Liver (tissue), 8 donors: ENCODE measurements at regions not wholly inside any gene's neighbourhood (a gene's known extent, or its start where the extent isn't known, plus 50 kb on each side); places are given as distances from the start of the nearest gene placed in this dataset.

Experiments used
- DNase-seq: peaks from one replicate; pipeline ENCODE4 v3.0.0-alpha.2; 2017; ENCODE audit warnings: low spot score
- H3K27ac ChIP-seq, 2 donors: one replicate each; pipeline ENCODE4 v1.7.0; 2013; ENCODE audit warnings: inconsistent platforms in 2 of 2, low read length in 2 of 2, control low read depth in 1 of 2, low read depth in 1 of 2, mild to moderate bottlenecking in 1 of 2
- H3K27me3 ChIP-seq, 4 donors: one replicate each; pipeline versions ENCODE4 v1.6.1 to v1.7.0; 2013; ENCODE audit warnings: low read length in 3 of 4, inconsistent platforms in 1 of 4, mild to moderate bottlenecking in 1 of 4, moderate library complexity in 1 of 4; ENCODE audit not compliant: control insufficient read depth in 4 of 4, insufficient read depth in 4 of 4
- H3K36me3 ChIP-seq, 4 donors: one replicate each; pipeline versions ENCODE4 v1.6.1 to v1.7.0; 2013; ENCODE audit warnings: low read length in 3 of 4, mild to moderate bottlenecking in 3 of 4, low read depth in 1 of 4, moderate library complexity in 1 of 4; ENCODE audit not compliant: control insufficient read depth in 4 of 4, insufficient read depth in 3 of 4
- H3K4me1 ChIP-seq, 4 donors: one replicate each; pipeline versions ENCODE4 v1.6.1 to v1.7.0; 2013; ENCODE audit warnings: low read length in 3 of 4, mild to moderate bottlenecking in 3 of 4, moderate library complexity in 1 of 4; ENCODE audit not compliant: control insufficient read depth in 4 of 4, insufficient read depth in 4 of 4
- H3K4me3 ChIP-seq, 3 donors: one replicate each; pipeline versions ENCODE4 v1.6.1 to v1.7.0; 2013; ENCODE audit warnings: low read length in 3 of 3, control low read depth in 1 of 3, low read depth in 1 of 3, mild to moderate bottlenecking in 1 of 3
- H3K9ac ChIP-seq, 2 donors: one replicate each; pipeline ENCODE4 v1.7.0; 2013; ENCODE audit warnings: low read length in 2 of 2, mild to moderate bottlenecking in 2 of 2, moderate library complexity in 2 of 2, control low read depth in 1 of 2, low read depth in 1 of 2
- H3K9me3 ChIP-seq, 4 donors: one replicate each; pipeline versions ENCODE4 v1.6.1 to v1.7.0; 2013; ENCODE audit warnings: low read length in 3 of 4; ENCODE audit not compliant: control insufficient read depth in 4 of 4
- EGR1 ChIP-seq, 2 donors: IDR thresholded peaks; 2 replicates each; pipeline ENCODE4 v1.6.1; 2016 to 2018; ENCODE audit warnings: antibody characterized with exemption in 2 of 2, low read depth in 2 of 2
- FOXA1 ChIP-seq: IDR thresholded peaks from 2 replicates; pipeline ENCODE4 v1.6.1; 2016; ENCODE audit warnings: antibody characterized with exemption
- FOXA2 ChIP-seq: IDR thresholded peaks from 2 replicates; pipeline ENCODE4 v1.6.1; 2016; ENCODE audit warnings: antibody characterized with exemption
- GABPA ChIP-seq, 2 donors: IDR thresholded peaks in 1 of 2; conservative IDR thresholded peaks in 1 of 2; 2 replicates each; pipeline ENCODE4 v1.6.1; 2016; ENCODE audit warnings: antibody characterized with exemption in 2 of 2, mild to moderate bottlenecking in 1 of 2, moderate library complexity in 1 of 2
- HNF4A ChIP-seq, 2 donors: conservative IDR thresholded peaks; 2 replicates each; pipeline ENCODE4 v1.6.1; 2016; ENCODE audit warnings: antibody characterized with exemption in 2 of 2, mild to moderate bottlenecking in 2 of 2
- HNF4G ChIP-seq: IDR thresholded peaks from 2 replicates; pipeline ENCODE4 v1.6.1; 2016; ENCODE audit warnings: antibody characterized with exemption
- JUND ChIP-seq, 2 donors: IDR thresholded peaks; 2 replicates each; pipeline ENCODE4 v1.6.1; 2016; ENCODE audit warnings: antibody characterized with exemption in 2 of 2
- NR2F2 ChIP-seq: IDR thresholded peaks from 2 replicates; pipeline ENCODE4 v1.6.1; 2016; ENCODE audit warnings: antibody characterized with exemption
- RAD21 ChIP-seq, 2 donors: IDR thresholded peaks; 2 replicates each; pipeline ENCODE4 v1.6.1; 2016; ENCODE audit warnings: antibody characterized with exemption in 2 of 2, mild to moderate bottlenecking in 2 of 2
- RXRA ChIP-seq, 2 donors: IDR thresholded peaks; 2 replicates each; pipeline ENCODE4 v1.6.1; 2017 to 2018; ENCODE audit warnings: antibody characterized with exemption in 2 of 2, mild to moderate bottlenecking in 1 of 2
- SP1 ChIP-seq: IDR thresholded peaks from 2 replicates; pipeline ENCODE4 v1.6.1; 2018; ENCODE audit warnings: antibody characterized with exemption, mild to moderate bottlenecking
- TAF1 ChIP-seq: conservative IDR thresholded peaks from 2 replicates; pipeline ENCODE4 v1.6.1; 2016; ENCODE audit warnings: antibody characterized with exemption, mild to moderate bottlenecking
- YY1 ChIP-seq: IDR thresholded peaks from 2 replicates; pipeline ENCODE4 v1.6.1; 2016; ENCODE audit warnings: antibody characterized with exemption, mild to moderate bottlenecking
- WGBS: extraction: QIAGEN DNeasy Blood & Tissue Kit; methylation state at CpG from one replicate; pipeline ENCODE4 v1.1.7; 2013; 5-methylcytosine and 5-hydroxymethylcytosine counted together
- TF ChIP-seq, protein P1 (sequence below): fragments of 150-350 bp; IDR thresholded peaks from 2 replicates; pipeline ENCODE4 v1.5.1; 2017; ENCODE audit warnings: improper control_type of control experiment, low read depth, low read length; ENCODE audit not compliant: missing input control
- TF ChIP-seq, protein P2 (sequence below): IDR thresholded peaks from 2 replicates; pipeline ENCODE4 v1.6.1; 2016; ENCODE audit warnings: antibody characterized with exemption, mild to moderate bottlenecking
- TF ChIP-seq, protein P3 (sequence below): IDR thresholded peaks from 2 replicates; pipeline ENCODE4 v1.6.1; 2016; ENCODE audit warnings: antibody characterized with exemption
- TF ChIP-seq, protein P4 (sequence below): IDR thresholded peaks from 2 replicates; pipeline ENCODE4 v1.6.1; 2016; ENCODE audit warnings: antibody characterized with exemption
- TF ChIP-seq, protein P5 (sequence below): IDR thresholded peaks from 2 replicates; pipeline ENCODE4 v1.6.1; 2016; ENCODE audit warnings: antibody characterized with exemption
- donor health status: healthy.
- donor health status: healthy.
- donor health status: healthy.
- donor health status: healthy.
- donor health status: healthy.

DNA sequence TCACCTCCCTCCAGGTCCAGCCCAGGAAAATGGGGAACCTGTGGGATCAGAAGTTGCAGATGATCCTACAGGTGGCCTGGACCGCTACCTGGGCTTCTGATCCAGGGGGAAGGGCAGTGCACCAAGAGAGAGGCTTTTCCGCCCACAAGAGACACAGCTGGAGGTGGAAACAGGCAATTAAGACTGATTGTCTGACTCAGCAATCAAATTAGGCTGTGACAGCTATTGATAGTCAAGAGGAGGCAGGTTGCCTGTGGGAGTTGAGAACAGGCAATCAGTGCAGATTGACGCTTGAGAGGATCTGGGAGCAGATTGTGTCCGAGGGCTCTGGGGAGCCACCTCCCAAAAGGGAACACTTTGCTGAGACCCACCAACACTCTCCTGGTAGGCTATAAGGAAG lies 71.1 kb upstream of the SLC44A1 start:
- Histone ChIP-seq H3K4me3 (no peak overlapping the region), H3K4me1 (no peaks in the 10 kb centered on the region), H3K27ac (no peak overlapping the region), H3K9me3 (no peaks in the 10 kb centered on the region), H3K36me3 (no peaks in the 10 kb centered on the region), H3K9ac (no peak overlapping the region), H3K27me3 (no peaks in the 10 kb centered on the region)
- WGBS, result 95% methylated on average over 4 of the region's 4 CpGs
- TF ChIP-seq HNF4G, result no peak
- no peak for TF ChIP-seq RAD21 (IDR thresholded peaks at IDR 0.05)
- TF ChIP-seq NR2F2, result no peak
- TF ChIP-seq, protein P1, sequence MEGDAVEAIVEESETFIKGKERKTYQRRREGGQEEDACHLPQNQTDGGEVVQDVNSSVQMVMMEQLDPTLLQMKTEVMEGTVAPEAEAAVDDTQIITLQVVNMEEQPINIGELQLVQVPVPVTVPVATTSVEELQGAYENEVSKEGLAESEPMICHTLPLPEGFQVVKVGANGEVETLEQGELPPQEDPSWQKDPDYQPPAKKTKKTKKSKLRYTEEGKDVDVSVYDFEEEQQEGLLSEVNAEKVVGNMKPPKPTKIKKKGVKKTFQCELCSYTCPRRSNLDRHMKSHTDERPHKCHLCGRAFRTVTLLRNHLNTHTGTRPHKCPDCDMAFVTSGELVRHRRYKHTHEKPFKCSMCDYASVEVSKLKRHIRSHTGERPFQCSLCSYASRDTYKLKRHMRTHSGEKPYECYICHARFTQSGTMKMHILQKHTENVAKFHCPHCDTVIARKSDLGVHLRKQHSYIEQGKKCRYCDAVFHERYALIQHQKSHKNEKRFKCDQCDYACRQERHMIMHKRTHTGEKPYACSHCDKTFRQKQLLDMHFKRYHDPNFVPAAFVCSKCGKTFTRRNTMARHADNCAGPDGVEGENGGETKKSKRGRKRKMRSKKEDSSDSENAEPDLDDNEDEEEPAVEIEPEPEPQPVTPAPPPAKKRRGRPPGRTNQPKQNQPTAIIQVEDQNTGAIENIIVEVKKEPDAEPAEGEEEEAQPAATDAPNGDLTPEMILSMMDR, result no peak
- no peak for TF ChIP-seq FOXA2
- no peak for TF ChIP-seq SP1
- no peak for TF ChIP-seq JUND (IDR thresholded peaks at IDR 0.05)
- no peak for TF ChIP-seq FOXA1
- TF ChIP-seq, protein P2, sequence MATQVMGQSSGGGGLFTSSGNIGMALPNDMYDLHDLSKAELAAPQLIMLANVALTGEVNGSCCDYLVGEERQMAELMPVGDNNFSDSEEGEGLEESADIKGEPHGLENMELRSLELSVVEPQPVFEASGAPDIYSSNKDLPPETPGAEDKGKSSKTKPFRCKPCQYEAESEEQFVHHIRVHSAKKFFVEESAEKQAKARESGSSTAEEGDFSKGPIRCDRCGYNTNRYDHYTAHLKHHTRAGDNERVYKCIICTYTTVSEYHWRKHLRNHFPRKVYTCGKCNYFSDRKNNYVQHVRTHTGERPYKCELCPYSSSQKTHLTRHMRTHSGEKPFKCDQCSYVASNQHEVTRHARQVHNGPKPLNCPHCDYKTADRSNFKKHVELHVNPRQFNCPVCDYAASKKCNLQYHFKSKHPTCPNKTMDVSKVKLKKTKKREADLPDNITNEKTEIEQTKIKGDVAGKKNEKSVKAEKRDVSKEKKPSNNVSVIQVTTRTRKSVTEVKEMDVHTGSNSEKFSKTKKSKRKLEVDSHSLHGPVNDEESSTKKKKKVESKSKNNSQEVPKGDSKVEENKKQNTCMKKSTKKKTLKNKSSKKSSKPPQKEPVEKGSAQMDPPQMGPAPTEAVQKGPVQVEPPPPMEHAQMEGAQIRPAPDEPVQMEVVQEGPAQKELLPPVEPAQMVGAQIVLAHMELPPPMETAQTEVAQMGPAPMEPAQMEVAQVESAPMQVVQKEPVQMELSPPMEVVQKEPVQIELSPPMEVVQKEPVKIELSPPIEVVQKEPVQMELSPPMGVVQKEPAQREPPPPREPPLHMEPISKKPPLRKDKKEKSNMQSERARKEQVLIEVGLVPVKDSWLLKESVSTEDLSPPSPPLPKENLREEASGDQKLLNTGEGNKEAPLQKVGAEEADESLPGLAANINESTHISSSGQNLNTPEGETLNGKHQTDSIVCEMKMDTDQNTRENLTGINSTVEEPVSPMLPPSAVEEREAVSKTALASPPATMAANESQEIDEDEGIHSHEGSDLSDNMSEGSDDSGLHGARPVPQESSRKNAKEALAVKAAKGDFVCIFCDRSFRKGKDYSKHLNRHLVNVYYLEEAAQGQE, result no peak
- TF ChIP-seq, protein P3, sequence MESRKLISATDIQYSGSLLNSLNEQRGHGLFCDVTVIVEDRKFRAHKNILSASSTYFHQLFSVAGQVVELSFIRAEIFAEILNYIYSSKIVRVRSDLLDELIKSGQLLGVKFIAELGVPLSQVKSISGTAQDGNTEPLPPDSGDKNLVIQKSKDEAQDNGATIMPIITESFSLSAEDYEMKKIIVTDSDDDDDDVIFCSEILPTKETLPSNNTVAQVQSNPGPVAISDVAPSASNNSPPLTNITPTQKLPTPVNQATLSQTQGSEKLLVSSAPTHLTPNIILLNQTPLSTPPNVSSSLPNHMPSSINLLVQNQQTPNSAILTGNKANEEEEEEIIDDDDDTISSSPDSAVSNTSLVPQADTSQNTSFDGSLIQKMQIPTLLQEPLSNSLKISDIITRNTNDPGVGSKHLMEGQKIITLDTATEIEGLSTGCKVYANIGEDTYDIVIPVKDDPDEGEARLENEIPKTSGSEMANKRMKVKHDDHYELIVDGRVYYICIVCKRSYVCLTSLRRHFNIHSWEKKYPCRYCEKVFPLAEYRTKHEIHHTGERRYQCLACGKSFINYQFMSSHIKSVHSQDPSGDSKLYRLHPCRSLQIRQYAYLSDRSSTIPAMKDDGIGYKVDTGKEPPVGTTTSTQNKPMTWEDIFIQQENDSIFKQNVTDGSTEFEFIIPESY, result no peak
- TF ChIP-seq HNF4A (conservative IDR thresholded peaks at IDR 0.05), result no peak
- TF ChIP-seq YY1, result no peak
- TF ChIP-seq GABPA (IDR thresholded peaks at IDR 0.05 in 1 of 2, conservative IDR thresholded peaks at IDR 0.05 in 1 of 2), result no peak
- no peak for TF ChIP-seq RXRA (IDR thresholded peaks at IDR 0.05)
- no peak for TF ChIP-seq EGR1 (IDR thresholded peaks at IDR 0.05; ENCODE audit: low read depth in 2 of 2)
- TF ChIP-seq, protein P4, sequence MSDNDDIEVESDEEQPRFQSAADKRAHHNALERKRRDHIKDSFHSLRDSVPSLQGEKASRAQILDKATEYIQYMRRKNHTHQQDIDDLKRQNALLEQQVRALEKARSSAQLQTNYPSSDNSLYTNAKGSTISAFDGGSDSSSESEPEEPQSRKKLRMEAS, result no peak
- TF ChIP-seq, protein P5, sequence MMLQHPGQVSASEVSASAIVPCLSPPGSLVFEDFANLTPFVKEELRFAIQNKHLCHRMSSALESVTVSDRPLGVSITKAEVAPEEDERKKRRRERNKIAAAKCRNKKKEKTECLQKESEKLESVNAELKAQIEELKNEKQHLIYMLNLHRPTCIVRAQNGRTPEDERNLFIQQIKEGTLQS, result no peak
- no peak for TF ChIP-seq TAF1
- no peak for DNase-seq

DNA sequence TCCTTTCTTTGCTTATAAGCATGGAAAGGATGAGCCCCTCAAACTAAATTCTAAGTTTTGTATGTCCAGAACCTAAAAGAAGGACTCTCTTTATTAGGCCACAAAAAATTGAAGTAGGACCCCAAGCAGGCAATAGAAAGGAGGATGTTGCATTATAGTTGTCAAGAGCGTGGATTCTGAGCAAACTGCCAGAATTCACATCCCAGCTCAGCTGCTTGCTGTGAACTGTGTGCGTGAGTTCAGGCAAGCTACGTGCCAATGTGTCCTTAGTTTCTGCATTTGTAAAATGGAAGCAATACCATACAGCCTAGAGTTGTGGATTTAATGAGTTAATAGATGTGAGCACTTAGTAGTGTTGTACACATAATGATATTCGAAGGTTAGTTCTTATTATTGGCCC lies 70.6 kb upstream of the SLC44A1 start:
- H3K4me1 ChIP-seq, result no peaks in the 10 kb centered on the region
- H3K27me3 ChIP-seq, result no peaks in the 10 kb centered on the region
- no peak overlapping the region for H3K27ac ChIP-seq
- no peak for TF ChIP-seq EGR1 (IDR thresholded peaks at IDR 0.05; ENCODE audit: low read depth in 2 of 2)
- TF ChIP-seq NR2F2, result no peak
- TF ChIP-seq, protein P2, result no peak
- TF ChIP-seq HNF4G, result no peak
- TF ChIP-seq, protein P3, result no peak
- no peak for TF ChIP-seq JUND (IDR thresholded peaks at IDR 0.05)
- no peak for TF ChIP-seq SP1
- H3K9me3 ChIP-seq, result no peaks in the 10 kb centered on the region
- H3K9ac ChIP-seq, result no peak overlapping the region
- 90% methylated on average over 4 of the region's 4 CpGs for WGBS
- H3K4me3 ChIP-seq, result no peak overlapping the region
- H3K36me3 ChIP-seq, result no peaks in the 10 kb centered on the region
- DNase-seq, result no peak
